ENCODE measurements at regions not wholly inside any gene's neighbourhood (a gene's known extent, or its start where the extent isn't known, plus 50 kb on each side); places are given as distances from the start of the nearest gene placed in this dataset.

GRCh38 chr2:103656558-103656957 is 894.7 kb downstream of the TMEM182 start:
- TF ChIP-seq, protein P1, sequence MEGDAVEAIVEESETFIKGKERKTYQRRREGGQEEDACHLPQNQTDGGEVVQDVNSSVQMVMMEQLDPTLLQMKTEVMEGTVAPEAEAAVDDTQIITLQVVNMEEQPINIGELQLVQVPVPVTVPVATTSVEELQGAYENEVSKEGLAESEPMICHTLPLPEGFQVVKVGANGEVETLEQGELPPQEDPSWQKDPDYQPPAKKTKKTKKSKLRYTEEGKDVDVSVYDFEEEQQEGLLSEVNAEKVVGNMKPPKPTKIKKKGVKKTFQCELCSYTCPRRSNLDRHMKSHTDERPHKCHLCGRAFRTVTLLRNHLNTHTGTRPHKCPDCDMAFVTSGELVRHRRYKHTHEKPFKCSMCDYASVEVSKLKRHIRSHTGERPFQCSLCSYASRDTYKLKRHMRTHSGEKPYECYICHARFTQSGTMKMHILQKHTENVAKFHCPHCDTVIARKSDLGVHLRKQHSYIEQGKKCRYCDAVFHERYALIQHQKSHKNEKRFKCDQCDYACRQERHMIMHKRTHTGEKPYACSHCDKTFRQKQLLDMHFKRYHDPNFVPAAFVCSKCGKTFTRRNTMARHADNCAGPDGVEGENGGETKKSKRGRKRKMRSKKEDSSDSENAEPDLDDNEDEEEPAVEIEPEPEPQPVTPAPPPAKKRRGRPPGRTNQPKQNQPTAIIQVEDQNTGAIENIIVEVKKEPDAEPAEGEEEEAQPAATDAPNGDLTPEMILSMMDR (IDR thresholded peaks at IDR 0.05), result no peak
- no peak for TF ChIP-seq POLR2A (IDR thresholded peaks at IDR 0.05)

Measured in heart left ventricle (tissue), 13 donors.